ENCODE measurements at regions not wholly inside any gene's neighbourhood (a gene's known extent, or its start where the extent isn't known, plus 50 kb on each side); places are given as distances from the start of the nearest gene placed in this dataset.
"Not testable (repeated sequence)": the region's sequence is repeated elsewhere in the genome, so short reads cannot be mapped to it uniquely, and the experiment has no call there.

GRCh38 chr4:171239196-171239595, 574.0 kb upstream of the GALNTL6 start:
- H3K27ac ChIP-seq (ENCODE audit: low read depth, low read length) = no peak overlapping the region
- WGBS (ENCODE audit: extremely low coverage, insufficient coverage, insufficient read length) = no CpG with 5 or more reads among the region's 1 CpG

GRCh38 chr4:171235521-171235920, 577.7 kb upstream of the GALNTL6 start:
- WGBS (ENCODE audit: extremely low coverage, insufficient coverage, insufficient read length) = no CpG with 5 or more reads among the region's 3 CpGs
- no peak overlapping the region for H4K91ac ChIP-seq (ENCODE audit: low read depth, low read length)
- no peaks in the 10 kb centered on the region for H3K4me1 ChIP-seq (ENCODE audit: control insufficient read depth in 1 of 2, insufficient read depth in 2 of 2, low read length in 2 of 2)
- no peaks in the 10 kb centered on the region for H3K79me2 ChIP-seq (ENCODE audit: control insufficient read depth, insufficient read depth, low read length, poor library complexity)
- no peaks in the 10 kb centered on the region for H3K27me3 ChIP-seq (ENCODE audit: insufficient read depth, low read length)
- no peak overlapping the region for H3K23ac ChIP-seq (ENCODE audit: low read length)
- no peak overlapping the region for H3K27ac ChIP-seq (ENCODE audit: low read depth, low read length)
- H4K12ac ChIP-seq (ENCODE audit: low read depth, low read length) = no peak overlapping the region
- H3K36me3 ChIP-seq (ENCODE audit: control insufficient read depth in 1 of 2, insufficient read depth in 2 of 2, low read length in 2 of 2) = no peaks in the 10 kb centered on the region
- H2BK12ac ChIP-seq (ENCODE audit: low read length) = no peak overlapping the region
- no peak overlapping the region for H3K18ac ChIP-seq (ENCODE audit: low read length)
- H3K4ac ChIP-seq (ENCODE audit: low read depth, low read length) = no peak overlapping the region
- no peak overlapping the region for H3K4me2 ChIP-seq (ENCODE audit: low read length)
- H3K9me3 ChIP-seq (ENCODE audit: insufficient read depth, low read depth, low read length) = no peaks in the 10 kb centered on the region
- no peak overlapping the region for H4K8ac ChIP-seq (ENCODE audit: low read depth, low read length)
- H3K9ac ChIP-seq (ENCODE audit: low read length) = no peak overlapping the region
- DNase-seq = no peak
- no peak overlapping the region for H3K14ac ChIP-seq (ENCODE audit: low read length)
- no peak overlapping the region for H2BK5ac ChIP-seq (ENCODE audit: low read depth, low read length, poor library complexity)
- H3K79me1 ChIP-seq (ENCODE audit: low read length) = no peaks in the 10 kb centered on the region
- no peak overlapping the region for H2AK5ac ChIP-seq (ENCODE audit: low read length)
- no peak overlapping the region for H3K4me3 ChIP-seq (ENCODE audit: low read depth, low read length)
- H2BK120ac ChIP-seq (ENCODE audit: insufficient read depth, low read length, poor library complexity) = no peak overlapping the region
- no peak overlapping the region for H2AFZ ChIP-seq (ENCODE audit: insufficient read depth, low read length, poor library complexity)

More at GRCh38 chr4:171239196-171239595, 574.0 kb upstream of the GALNTL6 start:
- no peaks in the 10 kb centered on the region for H3K79me2 ChIP-seq (ENCODE audit: control insufficient read depth, insufficient read depth, low read length, poor library complexity)
- H3K36me3 ChIP-seq (ENCODE audit: control insufficient read depth in 1 of 2, insufficient read depth in 2 of 2, low read length in 2 of 2) = no peaks in the 10 kb centered on the region
- H3K9ac ChIP-seq (ENCODE audit: low read length) = no peak overlapping the region
- no peak overlapping the region for H4K8ac ChIP-seq (ENCODE audit: low read depth, low read length)
- H3K27me3 ChIP-seq (ENCODE audit: insufficient read depth, low read length) = no peaks in the 10 kb centered on the region
- H3K4ac ChIP-seq (ENCODE audit: low read depth, low read length) = no peak overlapping the region
- no peak overlapping the region for H3K14ac ChIP-seq (ENCODE audit: low read length)
- no peak overlapping the region for H3K18ac ChIP-seq (ENCODE audit: low read length)
- H2BK120ac ChIP-seq (ENCODE audit: insufficient read depth, low read length, poor library complexity) = no peak overlapping the region
- DNase-seq = no peak
- H3K4me2 ChIP-seq (ENCODE audit: low read length) = no peak overlapping the region
- H3K79me1 ChIP-seq (ENCODE audit: low read length) = no peaks in the 10 kb centered on the region
- no peaks in the 10 kb centered on the region for H3K4me1 ChIP-seq (ENCODE audit: control insufficient read depth in 1 of 2, insufficient read depth in 2 of 2, low read length in 2 of 2)
- no peak overlapping the region for H2BK12ac ChIP-seq (ENCODE audit: low read length)
- H2AFZ ChIP-seq (ENCODE audit: insufficient read depth, low read length, poor library complexity) = no peak overlapping the region
- no peak overlapping the region for H2BK5ac ChIP-seq (ENCODE audit: low read depth, low read length, poor library complexity)
- no peak overlapping the region for H4K12ac ChIP-seq (ENCODE audit: low read depth, low read length)
- H2AK5ac ChIP-seq (ENCODE audit: low read length) = no peak overlapping the region
- no peak overlapping the region for H4K91ac ChIP-seq (ENCODE audit: low read depth, low read length)
- no peaks in the 10 kb centered on the region for H3K9me3 ChIP-seq (ENCODE audit: insufficient read depth, low read depth, low read length)
- no peak overlapping the region for H3K23ac ChIP-seq (ENCODE audit: low read length)
- no peak overlapping the region for H3K4me3 ChIP-seq (ENCODE audit: low read depth, low read length)

- not testable (repeated sequence) for H4K8ac ChIP-seq (ENCODE audit: low read depth, low read length); H3K4me2 ChIP-seq (ENCODE audit: low read length); H3K9ac ChIP-seq (ENCODE audit: low read length); H4K12ac ChIP-seq (ENCODE audit: low read depth, low read length); H2AFZ ChIP-seq (ENCODE audit: insufficient read depth, low read length, poor library complexity); H3K27ac ChIP-seq (ENCODE audit: low read depth, low read length); H3K9me3 ChIP-seq (ENCODE audit: insufficient read depth, low read depth, low read length); H3K36me3 ChIP-seq (ENCODE audit: control insufficient read depth in 1 of 2, insufficient read depth in 2 of 2, low read length in 2 of 2); H3K4ac ChIP-seq (ENCODE audit: low read depth, low read length); H2AK5ac ChIP-seq (ENCODE audit: low read length); H3K27me3 ChIP-seq (ENCODE audit: insufficient read depth, low read length); H3K14ac ChIP-seq (ENCODE audit: low read length); H4K91ac ChIP-seq (ENCODE audit: low read depth, low read length); H3K79me1 ChIP-seq (ENCODE audit: low read length); H2BK120ac ChIP-seq (ENCODE audit: insufficient read depth, low read length, poor library complexity); DNase-seq; H3K23ac ChIP-seq (ENCODE audit: low read length); H3K18ac ChIP-seq (ENCODE audit: low read length); H3K4me3 ChIP-seq (ENCODE audit: low read depth, low read length); H3K79me2 ChIP-seq (ENCODE audit: control insufficient read depth, insufficient read depth, low read length, poor library complexity); H3K4me1 ChIP-seq (ENCODE audit: control insufficient read depth in 1 of 2, insufficient read depth in 2 of 2, low read length in 2 of 2); H2BK12ac ChIP-seq (ENCODE audit: low read length); H2BK5ac ChIP-seq (ENCODE audit: low read depth, low read length, poor library complexity)
- no CpG with 5 or more reads among the region's 1 CpG for WGBS (ENCODE audit: extremely low coverage, insufficient coverage, insufficient read length)
Observed at GRCh38 chr4:171229354-171229753, 583.9 kb upstream of the GALNTL6 start.

GRCh38 chr4:171221181-171221580, 592.0 kb upstream of the GALNTL6 start:
- H2BK12ac ChIP-seq (ENCODE audit: low read length) = no peak overlapping the region
- no peak overlapping the region for H2BK5ac ChIP-seq (ENCODE audit: low read depth, low read length, poor library complexity)
- WGBS (ENCODE audit: extremely low coverage, insufficient coverage, insufficient read length) = no CpG with 5 or more reads among the region's 7 CpGs
- H3K4ac ChIP-seq (ENCODE audit: low read depth, low read length) = no peak overlapping the region
- H3K36me3 ChIP-seq (ENCODE audit: control insufficient read depth in 1 of 2, insufficient read depth in 2 of 2, low read length in 2 of 2) = no peaks in the 10 kb centered on the region
- H3K79me2 ChIP-seq (ENCODE audit: control insufficient read depth, insufficient read depth, low read length, poor library complexity) = no peaks in the 10 kb centered on the region
- no peaks in the 10 kb centered on the region for H3K27me3 ChIP-seq (ENCODE audit: insufficient read depth, low read length)
- no peak overlapping the region for H3K27ac ChIP-seq (ENCODE audit: low read depth, low read length)
- no peak overlapping the region for H2BK120ac ChIP-seq (ENCODE audit: insufficient read depth, low read length, poor library complexity)
- no peak overlapping the region for H4K12ac ChIP-seq (ENCODE audit: low read depth, low read length)
- H4K91ac ChIP-seq (ENCODE audit: low read depth, low read length) = no peak overlapping the region
- H4K8ac ChIP-seq (ENCODE audit: low read depth, low read length) = no peak overlapping the region
- H3K4me3 ChIP-seq (ENCODE audit: low read depth, low read length) = no peak overlapping the region
- no peaks in the 10 kb centered on the region for H3K4me1 ChIP-seq (ENCODE audit: control insufficient read depth in 1 of 2, insufficient read depth in 2 of 2, low read length in 2 of 2)
- DNase-seq = no peak
- H3K18ac ChIP-seq (ENCODE audit: low read length) = no peak overlapping the region
- no peak overlapping the region for H2AFZ ChIP-seq (ENCODE audit: insufficient read depth, low read length, poor library complexity)
- no peak overlapping the region for H3K4me2 ChIP-seq (ENCODE audit: low read length)
- H3K9me3 ChIP-seq (ENCODE audit: insufficient read depth, low read depth, low read length) = no peaks in the 10 kb centered on the region
- no peaks in the 10 kb centered on the region for H3K79me1 ChIP-seq (ENCODE audit: low read length)
- no peak overlapping the region for H3K14ac ChIP-seq (ENCODE audit: low read length)
- no peak overlapping the region for H3K23ac ChIP-seq (ENCODE audit: low read length)
- no peak overlapping the region for H2AK5ac ChIP-seq (ENCODE audit: low read length)
- no peak overlapping the region for H3K9ac ChIP-seq (ENCODE audit: low read length)
